HG02610 (cell line): ENCODE measurements at regions not wholly inside any gene's neighbourhood (a gene's known extent, or its start where the extent isn't known, plus 50 kb on each side); places are given as distances from the start of the nearest gene placed in this dataset.
"Not testable (repeated sequence)": the region's sequence is repeated elsewhere in the genome, so short reads cannot be mapped to it uniquely, and the experiment has no call there.

Experiments used
- ATAC-seq: cut with Tn5 transposase; IDR thresholded peaks from one replicate; pipeline ENCODE4 v1.9.1; 2021; ENCODE audit warnings: mild to moderate bottlenecking, moderate library complexity; ENCODE audit not compliant: unreplicated experiment

DNA sequence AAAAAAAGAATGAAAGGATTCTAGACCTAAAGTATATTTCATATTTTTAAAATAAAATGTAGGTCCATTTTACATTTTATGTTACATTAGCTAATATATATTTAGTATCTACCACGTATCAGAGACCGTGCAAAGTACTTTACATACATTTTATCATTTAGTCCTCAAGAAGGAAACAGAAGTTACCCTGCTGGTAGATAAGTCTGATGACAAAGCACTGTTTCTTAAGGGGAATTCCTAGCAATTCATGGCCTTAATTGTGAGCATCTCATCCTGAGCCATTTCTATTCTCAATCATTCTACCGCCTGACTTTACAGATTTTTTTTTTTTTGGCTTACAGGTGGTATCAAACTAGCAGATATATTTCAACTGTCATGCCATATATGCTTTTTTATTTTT is 367.7 kb downstream of the PRELID2 start:
- no peak for ATAC-seq

DNA sequence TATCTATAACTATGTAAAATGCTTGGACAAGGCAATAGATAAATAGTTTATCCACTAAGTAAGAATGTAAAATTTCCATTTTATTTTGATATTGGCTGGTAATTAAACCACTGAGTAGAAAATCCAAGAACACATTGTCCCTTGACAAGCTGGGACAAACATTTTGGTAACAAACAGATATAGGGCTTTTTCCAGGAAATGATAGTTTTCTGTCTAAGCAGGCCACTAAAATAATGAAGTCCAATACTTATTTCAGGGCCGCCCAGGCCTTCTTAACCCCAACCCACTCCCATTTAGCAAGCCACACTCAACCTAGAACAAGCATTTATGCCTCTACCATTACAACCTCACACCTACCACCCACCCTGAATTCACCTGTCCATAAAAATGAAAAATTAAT is 368.6 kb downstream of the PRELID2 start:
- no peak for ATAC-seq

GRCh38 chr5:145465474-145466263 is 369.5 kb downstream of the PRELID2 start:
- no peak for ATAC-seq

GRCh38 chr5:145464171-145464570 is 371.0 kb downstream of the PRELID2 start:
- no peak for ATAC-seq

DNA sequence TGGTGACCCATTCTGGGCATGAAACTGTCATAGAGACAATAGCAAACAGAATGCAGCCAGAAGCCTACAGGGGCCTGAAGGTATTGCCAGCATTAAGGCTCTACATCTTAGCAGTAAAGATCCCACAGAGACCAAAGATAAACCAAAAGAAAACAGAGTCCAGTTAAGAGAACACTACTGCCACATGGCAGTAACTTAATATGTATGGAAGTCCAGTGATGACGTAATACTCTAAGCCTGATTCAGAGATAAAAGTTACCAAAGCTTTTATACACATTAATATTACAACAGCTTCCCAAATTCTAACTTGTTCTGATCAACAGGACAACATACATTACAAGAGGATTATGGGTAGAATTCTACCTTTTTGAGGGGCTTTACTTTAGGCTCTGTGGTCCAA is 371.5 kb downstream of the PRELID2 start:
- no peak for ATAC-seq

GRCh38 chr5:145462525-145462924 is 372.6 kb downstream of the PRELID2 start:
- no peak for ATAC-seq

- ATAC-seq, result no peak
Measured at GRCh38 chr5:145450286-145450885, 384.8 kb downstream of the PRELID2 start.

- no peak for ATAC-seq
Measured at GRCh38 chr5:145449794-145450193, 385.3 kb downstream of the PRELID2 start.

DNA sequence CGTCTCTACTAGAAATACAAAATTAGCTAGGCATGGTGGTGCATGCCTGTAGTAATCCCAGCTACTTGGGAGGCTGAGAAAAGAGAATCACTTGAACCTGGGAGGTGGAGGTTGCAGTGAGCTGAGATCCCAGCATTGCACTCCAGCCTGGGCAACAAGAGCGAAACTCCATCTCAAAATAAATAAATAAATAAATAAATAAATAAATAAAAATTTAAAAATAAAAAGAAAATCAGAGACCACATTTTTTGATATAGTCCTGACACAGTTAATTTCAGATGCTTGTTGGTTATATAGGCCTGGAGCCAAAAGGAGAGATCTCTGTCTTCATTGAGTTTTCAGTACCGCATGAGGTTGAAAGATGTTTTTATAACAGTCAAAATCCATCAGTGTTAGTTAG is 388.3 kb downstream of the PRELID2 start:
- ATAC-seq, result not testable (repeated sequence)

GRCh38 chr5:145446412-145446811 is 388.7 kb downstream of the PRELID2 start:
- ATAC-seq, result no peak

- ATAC-seq, result no peak
Measured at GRCh38 chr5:145445027-145445426, 390.1 kb downstream of the PRELID2 start.

DNA sequence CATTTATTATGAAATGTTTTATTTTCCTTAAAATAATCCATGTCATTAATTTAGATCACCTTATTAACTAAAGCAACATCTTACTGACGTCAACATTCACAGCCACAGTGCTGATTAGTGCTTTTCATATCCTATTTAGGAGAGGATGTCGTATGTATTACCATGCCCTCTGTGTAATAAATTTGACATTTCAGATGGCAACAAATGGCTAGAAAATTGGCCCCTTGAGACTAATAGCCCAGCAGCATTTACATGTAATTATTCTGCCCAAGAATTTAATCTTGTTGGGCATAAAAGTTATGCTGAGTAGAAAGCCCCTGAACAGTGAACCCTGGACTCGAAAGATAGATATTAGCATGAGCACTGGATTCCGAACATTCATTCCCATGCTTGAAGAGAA is 391.2 kb downstream of the PRELID2 start:
- no peak for ATAC-seq

DNA sequence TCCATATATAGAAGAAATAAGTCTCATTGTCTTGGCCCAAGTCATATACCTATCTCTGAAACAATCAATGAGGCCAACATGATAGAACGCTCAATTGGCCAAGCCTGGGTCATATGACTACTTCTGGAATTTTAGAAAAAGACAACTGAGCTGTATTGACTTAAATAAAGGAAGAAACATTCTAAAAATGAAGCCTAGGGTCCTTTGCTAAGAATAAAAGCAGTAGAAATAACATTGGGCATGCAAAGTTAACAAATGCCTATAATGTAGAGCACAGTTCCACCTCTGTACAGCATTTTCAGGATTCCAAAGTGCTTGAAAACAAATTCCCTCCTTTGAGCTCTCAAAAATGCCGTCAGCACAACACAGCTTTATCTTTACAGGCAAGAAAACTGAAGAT is 391.8 kb downstream of the PRELID2 start:
- no peak for ATAC-seq

- not testable (repeated sequence) for ATAC-seq
Measured at GRCh38 chr5:145442661-145443060, 392.5 kb downstream of the PRELID2 start.

GRCh38 chr5:145441228-145441627 is 393.9 kb downstream of the PRELID2 start:
- ATAC-seq, result no peak

GRCh38 chr5:145437627-145438026 is 397.5 kb downstream of the PRELID2 start:
- no peak for ATAC-seq

DNA sequence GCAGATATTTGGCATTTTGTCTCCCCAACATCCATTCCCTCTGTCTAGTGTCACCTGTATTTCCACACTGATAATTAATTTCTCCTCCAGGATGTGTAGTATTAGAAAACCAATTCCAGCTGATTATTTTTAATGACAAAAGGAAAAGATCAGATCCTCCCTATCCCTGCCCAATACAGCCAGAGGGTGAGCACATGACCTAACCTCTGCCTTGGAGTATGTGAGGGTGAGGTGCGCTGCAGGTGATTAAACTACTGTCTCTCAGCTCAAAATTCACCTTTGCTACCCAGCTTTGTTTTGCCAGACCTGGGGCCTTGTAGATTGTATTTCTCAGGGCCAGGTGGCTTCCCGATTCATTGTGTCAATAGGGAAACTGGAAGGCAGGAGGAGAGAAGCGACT is 402.1 kb downstream of the PRELID2 start:
- no peak for ATAC-seq

GRCh38 chr5:145429170-145429569 is 406.0 kb downstream of the PRELID2 start:
- peak; percentile 64 for ATAC-seq

DNA sequence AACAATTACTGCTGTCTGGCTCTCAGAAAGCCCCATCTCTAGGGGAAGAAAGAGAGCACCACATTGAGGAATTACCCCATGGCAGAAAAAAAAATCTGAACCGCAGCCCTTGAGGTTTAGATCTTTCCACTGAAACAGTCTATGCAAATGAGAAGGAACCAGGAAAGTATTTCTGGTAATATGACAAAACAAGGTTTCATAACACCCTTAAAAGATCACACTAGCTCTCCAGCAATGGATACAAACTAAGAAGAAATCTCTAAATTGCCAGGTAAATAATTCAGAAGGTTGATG is 427.1 kb downstream of the PRELID2 start:
- peak; percentile 61 for ATAC-seq

GRCh38 chr5:145407300-145408047 is 427.7 kb downstream of the PRELID2 start:
- ATAC-seq, result peak; percentile 75

DNA sequence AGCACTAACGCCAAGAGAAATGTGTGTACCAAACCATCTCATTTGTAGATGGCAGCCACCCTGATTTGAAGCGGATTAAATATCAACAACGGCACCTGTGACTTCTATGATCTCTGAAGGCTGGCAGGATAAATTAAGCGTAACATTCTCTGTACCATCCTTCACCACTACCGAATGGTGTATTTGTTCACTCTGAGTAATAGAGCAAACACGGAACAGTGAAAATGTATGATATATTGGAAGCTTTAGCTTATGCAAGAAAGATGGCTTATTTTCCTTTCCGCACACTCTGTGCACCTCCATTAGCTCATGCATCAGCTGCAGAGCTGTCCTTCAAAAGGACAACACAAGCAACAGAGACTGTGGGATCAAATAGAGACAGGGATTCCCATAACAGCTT is 431.1 kb downstream of the PRELID2 start:
- ATAC-seq, result no peak

GRCh38 chr5:145396888-145397287 is 438.3 kb downstream of the PRELID2 start:
- no peak for ATAC-seq
